HG03135 (cell line): ENCODE measurements at regions not wholly inside any gene's neighbourhood (a gene's known extent, or its start where the extent isn't known, plus 50 kb on each side); places are given as distances from the start of the nearest gene placed in this dataset.

Source experiments
- ATAC-seq: cut with Tn5 transposase; IDR thresholded peaks from one replicate; pipeline ENCODE4 v1.9.1; 2021; ENCODE audit warnings: mild to moderate bottlenecking, moderate library complexity; ENCODE audit not compliant: unreplicated experiment

- no peak for ATAC-seq
Measured at GRCh38 chr18:67047334-67047733, 443.4 kb upstream of the CDH19 start.

- ATAC-seq = no peak
Measured at GRCh38 chr18:67043276-67043675, 439.4 kb upstream of the CDH19 start.

- no peak for ATAC-seq
Measured at GRCh38 chr18:67041334-67041733, 437.4 kb upstream of the CDH19 start.

- no peak for ATAC-seq
Measured at GRCh38 chr18:67035026-67035425, 431.1 kb upstream of the CDH19 start.

GRCh38 chr18:67023059-67023458 lies 419.2 kb upstream of the CDH19 start:
- no peak for ATAC-seq

GRCh38 chr18:67010919-67011318 lies 407.0 kb upstream of the CDH19 start:
- ATAC-seq = no peak

GRCh38 chr18:67007999-67008398 lies 404.1 kb upstream of the CDH19 start:
- ATAC-seq = no peak

GRCh38 chr18:67007085-67007484 lies 403.2 kb upstream of the CDH19 start:
- ATAC-seq = no peak

GRCh38 chr18:67001052-67001451 lies 397.2 kb upstream of the CDH19 start:
- no peak for ATAC-seq

GRCh38 chr18:66999003-66999402 lies 395.1 kb upstream of the CDH19 start:
- no peak for ATAC-seq

- ATAC-seq = no peak
Measured at GRCh38 chr18:66995270-66995669, 391.4 kb upstream of the CDH19 start.

- ATAC-seq = no peak
Measured at GRCh38 chr18:66994790-66995189, 390.9 kb upstream of the CDH19 start.

- ATAC-seq = no peak
Measured at GRCh38 chr18:66993492-66993891, 389.6 kb upstream of the CDH19 start.

GRCh38 chr18:66990909-66991308 lies 387.0 kb upstream of the CDH19 start:
- ATAC-seq = no peak

GRCh38 chr18:66979009-66979408 lies 375.1 kb upstream of the CDH19 start:
- no peak for ATAC-seq

GRCh38 chr18:66972681-66973080 lies 368.8 kb upstream of the CDH19 start:
- no peak for ATAC-seq

- ATAC-seq = no peak
Measured at GRCh38 chr18:66971960-66972359, 368.1 kb upstream of the CDH19 start.

- no peak for ATAC-seq
Measured at GRCh38 chr18:66966171-66966570, 362.3 kb upstream of the CDH19 start.

GRCh38 chr18:66958309-66958708 lies 354.4 kb upstream of the CDH19 start:
- ATAC-seq = no peak

- no peak for ATAC-seq
Measured at GRCh38 chr18:66951750-66952149, 347.9 kb upstream of the CDH19 start.

- ATAC-seq = no peak
Measured at GRCh38 chr18:66949419-66949818, 345.5 kb upstream of the CDH19 start.

GRCh38 chr18:66937546-66937945 lies 333.7 kb upstream of the CDH19 start:
- ATAC-seq = no peak

- no peak for ATAC-seq
Measured at GRCh38 chr18:66931010-66931409, 327.1 kb upstream of the CDH19 start.

- ATAC-seq = no peak
Measured at GRCh38 chr18:66916834-66917233, 312.9 kb upstream of the CDH19 start.
